NB4 (cell line): ENCODE measurements at regions not wholly inside any gene's neighbourhood (a gene's known extent, or its start where the extent isn't known, plus 50 kb on each side); places are given as distances from the start of the nearest gene placed in this dataset.

Experiments
- POLR2A ChIP-seq: IDR thresholded peaks from 2 replicates; pipeline ENCODE4 v1.6.1; 2011; ENCODE audit warnings: mild to moderate bottlenecking; ENCODE audit not compliant: insufficient read length; ENCODE audit errors: extremely low read depth
- TF ChIP-seq, protein P1 (sequence below): IDR thresholded peaks from one replicate; pipeline ENCODE4 v1.5.1; 2012; ENCODE audit warnings: low read depth, low read length
- TF ChIP-seq, protein P2 (sequence below): IDR thresholded peaks from 2 replicates; pipeline ENCODE4 v1.6.1; 2011; ENCODE audit warnings: low read depth, low read length

DNA sequence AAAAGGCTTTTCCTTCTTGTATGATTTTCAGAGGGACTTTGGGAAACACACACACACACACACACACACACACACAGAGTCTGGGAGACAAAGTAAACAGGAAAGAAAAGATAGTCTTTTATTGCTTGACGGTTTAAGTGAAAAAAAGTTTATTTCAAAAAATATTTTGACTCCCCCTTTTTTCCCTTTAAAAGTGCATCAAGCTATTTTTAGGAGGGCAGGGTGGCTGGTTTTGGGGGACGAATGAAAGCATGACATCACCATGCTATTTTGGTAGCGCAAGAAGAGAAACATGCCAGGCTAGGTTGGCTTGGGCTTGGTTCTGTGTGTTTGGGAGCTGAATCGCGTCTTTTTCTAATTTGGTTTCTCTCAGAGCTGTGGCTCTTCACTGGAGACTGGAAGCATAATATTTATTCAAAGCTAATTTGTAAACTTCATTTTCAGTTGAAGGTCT, 129.2 kb downstream of the BAMBI start:
- TF ChIP-seq, protein P1, sequence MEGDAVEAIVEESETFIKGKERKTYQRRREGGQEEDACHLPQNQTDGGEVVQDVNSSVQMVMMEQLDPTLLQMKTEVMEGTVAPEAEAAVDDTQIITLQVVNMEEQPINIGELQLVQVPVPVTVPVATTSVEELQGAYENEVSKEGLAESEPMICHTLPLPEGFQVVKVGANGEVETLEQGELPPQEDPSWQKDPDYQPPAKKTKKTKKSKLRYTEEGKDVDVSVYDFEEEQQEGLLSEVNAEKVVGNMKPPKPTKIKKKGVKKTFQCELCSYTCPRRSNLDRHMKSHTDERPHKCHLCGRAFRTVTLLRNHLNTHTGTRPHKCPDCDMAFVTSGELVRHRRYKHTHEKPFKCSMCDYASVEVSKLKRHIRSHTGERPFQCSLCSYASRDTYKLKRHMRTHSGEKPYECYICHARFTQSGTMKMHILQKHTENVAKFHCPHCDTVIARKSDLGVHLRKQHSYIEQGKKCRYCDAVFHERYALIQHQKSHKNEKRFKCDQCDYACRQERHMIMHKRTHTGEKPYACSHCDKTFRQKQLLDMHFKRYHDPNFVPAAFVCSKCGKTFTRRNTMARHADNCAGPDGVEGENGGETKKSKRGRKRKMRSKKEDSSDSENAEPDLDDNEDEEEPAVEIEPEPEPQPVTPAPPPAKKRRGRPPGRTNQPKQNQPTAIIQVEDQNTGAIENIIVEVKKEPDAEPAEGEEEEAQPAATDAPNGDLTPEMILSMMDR = no peak
- TF ChIP-seq POLR2A = no peak
- TF ChIP-seq, protein P2, sequence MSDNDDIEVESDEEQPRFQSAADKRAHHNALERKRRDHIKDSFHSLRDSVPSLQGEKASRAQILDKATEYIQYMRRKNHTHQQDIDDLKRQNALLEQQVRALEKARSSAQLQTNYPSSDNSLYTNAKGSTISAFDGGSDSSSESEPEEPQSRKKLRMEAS = no peak
